Fibroblast of the conjunctiva (primary cell): ENCODE measurements at regions not wholly inside any gene's neighbourhood (a gene's known extent, or its start where the extent isn't known, plus 50 kb on each side); places are given as distances from the start of the nearest gene placed in this dataset.
"Not testable (repeated sequence)": the region's sequence is repeated elsewhere in the genome, so short reads cannot be mapped to it uniquely, and the experiment has no call there.

Experiments
- DNase-seq: peaks from one replicate; pipeline ENCODE4 v3.0.0-alpha.2; 2010; ENCODE audit warnings: low read depth

DNA sequence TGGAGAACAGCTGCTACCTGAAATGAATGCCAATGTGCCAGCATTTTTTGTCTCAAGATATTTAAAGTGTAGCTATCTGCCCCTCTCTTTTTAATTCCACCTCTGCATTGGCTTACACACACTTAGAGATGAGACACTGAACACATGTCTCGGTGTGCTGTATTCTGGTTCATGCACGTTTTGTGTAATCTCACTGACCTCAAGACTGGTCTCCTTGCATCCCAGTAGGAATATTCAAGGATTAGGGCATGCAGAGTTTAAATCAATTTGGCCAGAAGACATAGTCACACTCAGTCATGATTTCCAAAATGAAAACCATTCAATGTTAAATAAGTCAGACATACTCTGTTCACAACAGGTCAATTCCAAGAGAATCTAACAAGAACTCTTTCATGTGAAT lies 561.8 kb upstream of the TUSC1 start:
- DNase-seq: no peak

DNA sequence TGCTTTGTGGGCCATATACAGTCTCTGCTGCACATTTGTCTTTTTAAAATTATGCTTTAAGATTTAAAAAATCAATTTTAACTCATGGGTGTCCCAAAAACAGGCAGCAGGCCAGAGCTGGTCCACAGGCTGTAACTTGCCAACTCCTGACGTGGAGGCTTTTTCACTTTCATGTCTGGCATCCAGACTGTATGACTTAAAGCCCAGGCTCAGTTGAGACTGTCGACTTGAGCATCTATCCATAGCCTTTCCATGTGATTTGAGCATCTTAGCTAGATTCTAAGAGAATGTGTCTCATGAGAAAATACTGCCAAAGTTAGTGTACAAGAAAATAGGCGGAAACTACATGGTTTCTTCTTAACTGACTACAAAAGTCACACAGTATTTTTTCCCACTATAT lies 559.0 kb upstream of the TUSC1 start:
- no peak for DNase-seq

DNA sequence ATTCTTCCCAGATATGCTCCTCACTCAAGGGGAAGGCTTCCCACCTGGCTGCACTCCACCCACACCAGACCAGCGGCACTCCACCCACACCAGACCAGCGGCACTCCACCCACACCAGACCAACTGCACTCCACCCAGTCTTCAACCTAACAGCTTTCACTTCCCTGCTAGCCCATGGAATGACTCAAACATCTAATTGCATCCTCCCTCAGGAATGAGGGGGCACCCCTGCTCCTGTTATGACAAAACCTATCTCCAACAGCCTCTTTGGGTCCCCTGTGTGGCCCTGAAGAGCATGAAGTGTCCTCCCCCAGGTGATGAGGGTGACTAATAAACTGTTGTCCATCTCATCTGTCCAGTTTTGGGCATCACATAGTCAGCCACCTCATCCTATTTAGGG lies 556.6 kb upstream of the TUSC1 start:
- no peak for DNase-seq

DNA sequence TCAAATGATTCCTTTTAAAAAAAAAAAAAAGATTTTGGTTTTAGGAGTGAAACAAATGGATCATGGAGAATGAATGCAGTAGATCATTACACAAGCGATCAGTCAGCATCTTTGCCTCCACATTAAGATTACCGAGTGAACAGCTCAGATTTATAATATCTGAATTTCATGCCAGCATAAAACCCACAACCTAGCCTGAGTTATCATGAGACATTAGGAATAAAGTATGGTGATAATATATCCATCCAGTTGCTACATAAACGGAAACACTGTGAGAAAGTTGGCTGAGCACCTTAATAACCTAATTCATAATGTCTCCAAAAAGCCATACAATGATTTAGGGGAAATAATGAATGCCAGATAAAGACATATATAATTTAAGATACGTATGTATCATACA lies 553.1 kb upstream of the TUSC1 start:
- DNase-seq: no peak

DNA sequence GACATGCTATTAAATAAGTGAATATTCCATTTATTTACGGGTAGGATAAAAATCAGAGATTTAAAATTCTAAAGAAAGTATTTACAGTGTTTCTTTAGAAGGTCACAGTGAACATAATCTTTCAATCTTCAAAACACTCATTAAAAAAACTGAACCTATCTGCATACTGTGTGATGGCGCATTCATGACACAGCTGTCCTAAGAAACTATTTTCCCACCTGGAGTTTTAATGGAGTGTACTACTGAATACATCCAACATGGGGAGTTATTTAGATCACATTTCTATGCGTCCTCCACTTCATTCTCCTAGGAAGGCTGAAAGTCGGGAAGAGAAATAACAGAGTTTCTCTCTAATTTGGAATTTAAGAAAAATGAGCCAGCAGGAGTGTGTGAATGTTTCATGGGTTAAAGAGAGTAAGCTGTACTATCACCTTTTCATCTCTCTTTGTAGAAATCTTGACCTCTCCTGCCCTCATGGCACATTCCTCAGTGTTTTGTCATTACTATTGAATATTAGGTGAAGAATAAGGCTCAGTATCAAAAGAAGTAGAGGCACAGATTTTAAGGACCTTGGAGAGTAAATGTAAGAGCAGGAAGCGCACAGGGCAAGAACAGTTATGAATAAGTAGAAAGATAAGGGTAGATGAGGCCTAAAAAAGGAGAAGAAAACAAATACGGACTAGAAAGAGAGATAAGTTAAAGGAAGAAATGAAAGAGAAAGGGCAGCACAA lies 551.2 kb upstream of the TUSC1 start:
- DNase-seq: no peak

DNA sequence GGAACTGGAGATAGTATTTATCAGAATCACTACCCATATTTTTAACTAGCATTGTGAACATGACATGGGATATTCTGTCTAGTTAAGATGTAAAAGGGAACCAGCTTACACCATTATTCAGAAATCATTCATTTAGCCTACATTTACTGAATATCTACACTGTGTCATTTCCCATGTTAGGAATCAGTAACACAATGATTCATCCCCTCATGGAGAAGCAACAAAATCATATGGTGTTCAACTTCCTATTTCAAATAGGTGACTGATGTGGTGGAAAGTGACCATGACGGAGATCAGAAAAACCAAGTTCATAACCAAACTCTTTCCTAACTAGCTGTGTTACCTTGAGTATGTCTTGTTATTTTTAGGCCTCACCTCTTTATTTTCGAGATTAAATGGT lies 550.0 kb upstream of the TUSC1 start:
- DNase-seq: no peak

DNA sequence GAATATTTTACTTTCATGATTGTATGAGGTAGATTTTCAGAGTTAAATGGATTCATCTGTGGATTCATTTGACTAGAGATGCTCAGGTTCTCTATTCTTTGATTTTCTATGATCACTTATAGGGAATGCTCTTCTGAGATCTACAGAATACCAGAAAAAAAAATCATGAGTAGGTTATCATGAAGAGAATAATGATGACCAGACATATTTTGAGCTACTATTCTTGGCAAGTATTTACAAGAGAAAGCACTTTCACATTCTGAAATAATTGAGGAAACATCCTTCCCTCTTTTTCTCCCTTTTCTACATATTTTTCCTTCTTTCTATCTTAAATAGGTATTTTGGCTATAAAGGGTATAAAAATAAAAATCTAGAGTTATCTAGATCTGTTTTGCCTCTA lies 543.0 kb upstream of the TUSC1 start:
- DNase-seq: no peak

DNA sequence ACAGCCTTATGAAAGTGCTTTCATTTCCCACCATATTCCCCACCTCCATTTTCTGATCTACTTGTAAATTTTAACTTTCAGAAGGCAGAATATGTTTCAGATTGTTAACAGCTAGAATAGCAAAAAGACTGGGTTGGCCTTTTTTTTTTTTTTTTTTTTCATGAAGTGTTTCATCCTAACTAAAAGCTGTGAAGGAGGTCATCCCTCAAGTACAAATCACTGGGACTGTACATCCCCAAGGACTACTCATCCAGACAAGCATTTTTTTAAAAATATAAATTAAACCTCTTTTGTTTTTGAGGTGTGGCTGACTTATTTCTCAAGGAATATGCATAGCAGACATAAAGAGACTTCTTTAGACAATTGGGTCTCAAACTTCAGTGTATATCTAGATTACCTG lies 542.1 kb upstream of the TUSC1 start:
- no peak for DNase-seq

DNA sequence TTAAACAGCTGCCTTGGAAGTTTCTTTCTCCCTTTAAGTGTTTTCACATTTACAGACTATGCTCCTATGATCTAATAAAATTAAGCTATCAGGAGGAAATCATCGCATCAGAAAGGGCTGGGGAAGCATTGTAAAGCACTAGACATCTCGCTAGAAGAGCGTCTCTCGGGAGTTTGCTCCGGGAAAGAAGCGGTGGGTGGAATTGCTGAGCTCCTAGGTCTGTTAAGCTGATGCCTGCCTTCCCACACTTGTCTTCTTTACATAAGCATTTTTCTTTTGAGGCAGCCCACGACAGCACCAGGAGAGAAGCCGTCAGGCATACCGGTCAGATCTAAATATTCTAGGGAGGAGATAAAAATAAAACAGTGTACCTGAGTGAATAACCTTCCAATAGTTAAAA lies 541.7 kb upstream of the TUSC1 start:
- DNase-seq: no peak

DNA sequence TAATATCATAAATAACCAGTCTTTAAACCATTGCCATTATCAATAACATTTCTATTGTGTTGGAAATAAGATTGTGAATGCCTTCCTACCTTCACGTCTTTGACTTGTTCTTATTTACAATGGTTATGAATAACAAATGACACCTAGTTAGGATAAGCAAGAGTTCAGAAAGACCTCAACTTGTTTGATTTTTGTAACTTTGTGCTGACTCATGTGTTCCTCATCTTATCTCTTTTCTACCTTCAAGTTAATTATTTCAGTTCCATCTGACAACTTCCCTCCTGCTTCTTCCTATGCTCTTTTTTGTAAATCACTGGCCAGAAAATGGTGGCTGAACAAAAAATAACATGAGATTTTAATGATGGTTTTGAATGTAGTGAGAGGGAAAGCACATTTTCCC lies 538.5 kb upstream of the TUSC1 start:
- DNase-seq: no peak

DNA sequence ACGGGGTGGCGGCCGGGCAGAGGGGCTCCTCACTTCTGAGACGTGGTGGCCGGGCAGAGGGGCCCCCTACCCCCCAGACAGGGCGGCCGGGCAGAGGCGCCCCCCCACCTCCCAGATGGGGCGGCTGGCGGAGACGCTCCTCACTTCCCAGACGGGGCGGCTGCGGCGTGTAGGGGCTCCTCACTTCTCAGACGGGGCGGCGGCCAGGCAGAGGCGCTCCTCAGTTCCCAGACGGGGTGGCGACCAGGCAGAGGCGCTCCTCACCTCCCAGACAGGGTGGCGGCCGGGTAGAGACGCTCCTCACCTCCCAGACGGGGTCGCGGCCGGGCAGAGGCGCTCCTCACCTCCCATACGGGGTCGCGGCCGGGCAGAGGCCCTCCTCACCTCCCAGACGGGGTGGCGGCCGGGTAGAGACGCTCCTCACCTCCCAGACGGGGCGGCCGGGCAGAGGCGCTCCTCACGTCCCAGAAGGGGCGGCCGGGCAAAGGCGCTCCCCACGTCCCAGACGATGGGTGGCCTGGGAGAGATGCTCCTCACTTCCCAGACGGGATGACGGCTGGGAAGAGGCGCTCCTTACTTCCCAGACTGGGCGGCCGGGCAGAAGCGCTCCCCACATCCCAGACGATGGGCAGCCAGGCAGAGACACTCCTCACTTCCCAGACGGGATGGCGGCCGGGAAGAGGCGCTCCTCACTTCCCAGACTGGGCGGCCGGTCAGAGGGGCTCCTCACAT lies 536.6 kb upstream of the TUSC1 start:
- DNase-seq: not testable (repeated sequence)

DNA sequence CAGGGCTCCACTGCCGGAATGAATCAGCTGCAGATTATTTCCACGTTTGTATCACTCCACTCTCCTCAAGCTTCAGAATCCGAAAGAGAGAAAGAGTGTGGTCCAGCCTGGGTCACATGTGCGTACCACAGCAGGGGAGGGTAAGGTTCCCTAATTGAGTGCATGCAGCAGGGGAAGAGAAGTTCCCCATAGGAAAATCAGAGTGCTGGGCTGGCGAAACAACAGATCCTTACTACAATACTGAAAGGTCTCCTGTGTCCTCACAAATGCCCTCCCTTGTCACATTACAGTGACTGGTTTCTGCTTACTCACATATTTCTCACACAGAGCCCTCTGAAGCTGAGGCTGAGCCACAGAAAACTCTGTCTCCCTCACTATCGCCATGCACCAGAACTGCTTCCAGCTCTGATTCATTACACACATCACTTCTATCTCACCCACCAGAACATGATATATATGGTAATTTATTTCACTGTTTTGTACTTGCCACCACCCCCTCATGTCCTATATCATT lies 532.2 kb upstream of the TUSC1 start:
- DNase-seq: no peak

DNA sequence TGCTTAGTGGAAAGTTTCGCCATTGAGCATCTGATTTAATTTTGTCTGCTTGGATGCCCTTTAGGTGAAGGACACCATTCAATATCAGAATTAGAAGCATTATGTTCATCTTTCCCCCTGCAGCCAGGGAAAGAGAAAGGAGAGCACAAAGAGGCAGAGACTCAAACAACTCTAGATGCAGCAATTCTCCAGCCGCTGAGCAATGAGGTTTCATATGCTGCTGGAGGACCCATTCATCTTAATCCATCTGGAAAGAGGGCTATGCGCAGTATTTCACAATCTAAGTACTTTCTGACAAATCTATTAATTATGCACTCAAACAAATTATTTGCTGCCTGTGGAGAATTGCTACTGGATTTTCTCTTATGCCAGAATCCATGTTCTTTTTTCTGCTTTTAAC lies 527.0 kb upstream of the TUSC1 start:
- DNase-seq: no peak

DNA sequence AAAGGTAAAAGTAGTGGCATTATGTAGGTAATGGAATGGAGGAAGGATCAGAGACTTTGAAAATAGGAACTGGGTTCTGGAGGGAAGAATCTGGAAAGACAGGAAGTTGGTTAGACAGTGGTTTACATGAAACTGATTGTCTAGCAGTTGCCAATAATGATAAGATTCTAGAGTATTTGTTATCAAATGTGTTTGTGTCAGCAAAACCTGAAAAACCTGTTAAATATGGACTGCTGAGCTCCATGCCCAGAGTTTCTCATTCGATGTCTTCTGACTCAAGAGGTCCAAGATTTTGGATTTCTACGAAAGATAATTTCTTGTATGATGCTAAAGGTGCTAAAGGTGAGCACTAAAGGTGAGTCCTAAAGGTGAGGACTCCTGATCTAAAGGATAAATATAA lies 515.0 kb upstream of the TUSC1 start:
- DNase-seq: no peak

DNA sequence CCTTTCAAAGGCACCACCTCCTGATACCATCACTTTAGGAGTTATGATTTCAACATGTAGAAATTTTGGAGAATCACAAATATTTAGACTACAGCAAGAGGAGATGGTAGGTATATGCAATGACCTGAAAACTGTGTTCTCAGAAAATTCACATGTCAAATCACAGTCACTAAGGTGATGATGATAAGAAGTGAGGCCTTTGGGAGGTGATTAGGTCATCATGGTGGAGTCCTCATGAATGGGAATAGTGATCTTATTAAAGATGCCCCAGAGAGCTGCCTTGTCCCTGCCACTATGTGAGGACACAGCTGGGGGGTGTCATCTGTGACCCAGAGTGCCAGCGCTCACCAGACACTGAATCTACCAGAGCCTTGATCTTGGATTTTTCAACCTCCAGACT lies 513.5 kb upstream of the TUSC1 start:
- no peak for DNase-seq

DNA sequence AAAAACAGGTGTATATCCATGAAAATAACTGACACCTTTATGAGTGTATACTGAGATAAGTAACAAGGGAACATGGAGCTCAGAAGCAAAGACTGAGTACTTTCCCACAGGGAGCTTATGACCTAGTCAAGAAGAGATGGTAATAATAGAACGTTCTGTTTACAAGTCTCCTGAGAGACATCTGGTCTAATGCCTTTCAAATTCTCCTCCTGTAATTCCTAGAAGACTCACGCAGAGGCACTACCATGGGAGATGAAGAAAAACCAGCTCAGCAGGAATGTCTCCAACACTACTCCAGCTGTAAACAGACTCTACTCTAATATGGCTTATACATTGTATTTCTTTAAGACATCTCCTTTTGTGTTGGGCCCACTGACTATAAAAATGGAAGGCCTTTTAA lies 503.6 kb upstream of the TUSC1 start:
- DNase-seq: no peak

DNA sequence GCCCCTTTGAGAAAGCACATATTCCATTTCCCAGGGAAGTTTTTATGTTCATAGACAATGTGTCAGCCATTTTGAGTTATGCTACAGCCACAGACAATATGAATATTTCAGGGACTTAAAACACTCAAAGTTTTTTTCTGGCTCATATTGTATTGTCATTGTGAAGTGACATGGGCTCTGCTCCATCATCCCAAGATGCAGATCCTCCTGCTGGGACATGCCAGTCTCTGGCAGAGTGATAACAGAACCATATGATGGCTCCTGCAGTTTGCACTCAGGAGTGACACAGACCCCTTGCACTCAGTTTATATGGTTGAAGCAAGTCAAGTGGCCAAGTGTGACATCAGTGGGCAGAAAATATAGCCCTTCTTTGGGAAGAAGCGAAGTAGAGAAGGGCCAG lies 498.4 kb upstream of the TUSC1 start:
- no peak for DNase-seq

DNA sequence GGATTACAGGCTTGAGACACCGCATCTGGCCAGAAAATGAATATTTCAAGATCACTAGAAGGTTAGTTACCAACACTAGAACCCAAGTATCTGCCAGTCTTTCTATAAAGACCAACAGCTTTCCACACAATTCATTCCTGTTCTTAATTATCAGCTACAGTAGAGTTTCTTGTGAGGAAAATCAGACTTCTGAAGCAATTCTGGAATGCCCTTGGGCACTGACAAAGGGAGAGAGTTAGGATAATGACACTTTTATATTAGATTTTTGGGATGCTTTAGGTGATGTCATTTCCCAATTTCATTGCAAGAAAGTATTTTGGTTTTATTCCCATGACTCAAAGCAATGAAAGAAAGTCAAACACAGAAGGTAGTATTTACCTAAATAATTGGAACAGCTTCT lies 497.0 kb upstream of the TUSC1 start:
- DNase-seq: no peak

DNA sequence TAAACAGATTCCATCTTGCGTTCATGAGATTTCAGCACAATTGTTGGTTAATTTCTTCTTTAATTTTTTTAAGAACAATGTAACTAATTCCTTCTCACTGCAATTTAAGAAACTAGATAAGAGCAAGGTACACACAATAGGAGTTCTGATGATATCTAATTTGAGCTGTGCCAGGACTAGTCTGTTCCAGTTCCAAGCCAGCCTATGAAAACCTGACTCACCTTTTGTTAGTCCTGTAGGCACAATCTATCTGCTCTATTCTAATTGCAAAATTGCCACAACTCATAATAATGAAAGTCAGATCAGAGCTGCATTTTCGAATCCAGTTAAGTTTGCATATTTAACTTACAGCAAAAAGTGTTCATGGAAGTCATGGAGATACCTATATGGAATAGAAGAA lies 494.1 kb upstream of the TUSC1 start:
- DNase-seq: no peak

DNA sequence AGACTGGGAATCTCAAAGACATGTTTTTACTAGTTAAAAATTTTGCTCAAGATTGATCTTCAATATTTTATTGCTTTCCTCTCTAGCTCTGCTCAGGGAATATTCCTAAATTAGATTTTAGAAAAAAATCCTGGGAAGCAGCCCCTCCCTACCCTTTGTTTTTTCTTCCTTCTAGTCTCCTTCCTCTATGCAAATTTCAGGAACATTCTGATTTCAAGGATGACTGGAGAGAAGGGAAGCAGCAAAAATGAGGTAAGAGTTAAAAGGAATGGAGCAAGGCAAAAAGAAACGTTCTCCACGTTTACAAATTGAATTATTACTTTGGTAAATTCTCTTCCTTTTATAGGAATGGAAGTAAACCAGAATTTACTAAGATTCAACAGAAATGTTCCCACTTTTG lies 493.4 kb upstream of the TUSC1 start:
- DNase-seq: no peak

DNA sequence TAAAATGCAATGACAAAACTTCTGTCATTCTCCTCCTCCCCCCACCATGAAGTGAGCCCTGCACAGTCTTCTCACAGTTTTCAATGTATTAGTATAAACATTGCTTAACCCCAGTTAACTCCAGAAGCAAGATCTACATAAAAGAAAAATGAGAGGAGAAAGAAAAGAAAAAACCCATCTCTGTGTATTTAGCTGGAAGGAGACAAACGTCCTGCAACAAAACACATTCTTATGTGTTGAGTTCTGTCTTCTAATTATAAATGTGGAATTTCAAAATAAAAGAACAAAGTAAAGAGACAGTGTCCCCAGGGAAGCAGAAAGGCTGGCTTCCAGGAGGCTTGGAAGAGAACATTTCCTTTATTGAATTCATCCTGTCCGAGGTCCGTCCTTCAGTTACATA lies 491.9 kb upstream of the TUSC1 start:
- DNase-seq: no peak

DNA sequence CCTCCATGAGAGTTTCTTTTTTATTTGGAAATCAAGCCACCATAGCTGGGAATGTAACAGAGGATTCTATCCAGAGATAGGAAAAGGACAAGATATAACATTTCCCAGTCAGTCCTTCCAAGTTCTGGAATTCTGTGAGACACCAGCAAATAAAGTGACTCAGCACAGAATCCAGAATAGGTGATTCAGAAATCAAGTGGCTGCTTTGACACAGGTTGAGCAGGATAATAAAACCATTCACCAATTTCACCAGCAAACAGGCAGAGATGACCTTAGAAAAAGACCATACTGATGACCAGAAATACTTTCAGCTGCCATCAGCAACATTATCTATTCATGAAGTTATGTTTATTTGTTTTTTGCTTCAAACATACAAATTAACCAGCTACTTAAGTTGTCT lies 491.5 kb upstream of the TUSC1 start:
- DNase-seq: no peak

DNA sequence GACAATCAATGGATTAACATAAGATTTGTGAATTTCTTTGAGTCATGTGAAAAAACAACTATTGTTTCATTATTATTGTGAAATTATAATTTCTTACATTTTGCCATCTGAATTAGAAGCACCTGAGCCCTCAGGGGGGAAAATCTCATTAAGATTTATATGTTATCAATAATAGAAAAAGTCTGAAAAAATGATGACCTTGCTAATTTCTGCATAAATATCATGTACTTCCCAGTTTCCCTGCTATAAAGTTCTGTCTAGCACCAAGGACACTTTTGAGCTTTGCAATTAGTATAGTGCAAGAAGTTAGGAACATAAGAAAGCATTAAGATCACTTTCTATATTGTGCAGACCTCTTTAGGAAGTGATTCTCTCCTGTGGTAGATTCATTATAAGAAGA lies 488.3 kb upstream of the TUSC1 start:
- DNase-seq: no peak

DNA sequence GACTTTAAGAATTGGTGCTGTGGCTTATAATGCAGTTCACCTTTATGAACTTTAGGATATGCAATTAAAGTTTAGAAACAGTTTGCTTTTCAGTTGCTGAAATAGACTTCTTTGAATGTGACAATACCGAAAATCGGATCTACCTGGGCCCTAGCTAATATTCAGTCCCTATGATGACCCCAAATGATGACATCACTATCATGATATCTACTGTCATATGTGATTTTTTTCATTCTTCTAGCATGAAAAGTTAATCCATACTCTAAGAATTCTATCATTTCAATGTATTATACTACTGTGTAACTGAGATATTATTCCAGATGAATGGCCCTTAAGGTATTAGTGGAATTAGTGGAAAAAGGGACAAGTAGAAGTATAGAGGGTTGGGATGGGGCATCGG lies 487.2 kb upstream of the TUSC1 start:
- no peak for DNase-seq
